ENCODE measurements at regions not wholly inside any gene's neighbourhood (a gene's known extent, or its start where the extent isn't known, plus 50 kb on each side); places are given as distances from the start of the nearest gene placed in this dataset.
"Not testable (repeated sequence)": the region's sequence is repeated elsewhere in the genome, so short reads cannot be mapped to it uniquely, and the experiment has no call there.

DNA sequence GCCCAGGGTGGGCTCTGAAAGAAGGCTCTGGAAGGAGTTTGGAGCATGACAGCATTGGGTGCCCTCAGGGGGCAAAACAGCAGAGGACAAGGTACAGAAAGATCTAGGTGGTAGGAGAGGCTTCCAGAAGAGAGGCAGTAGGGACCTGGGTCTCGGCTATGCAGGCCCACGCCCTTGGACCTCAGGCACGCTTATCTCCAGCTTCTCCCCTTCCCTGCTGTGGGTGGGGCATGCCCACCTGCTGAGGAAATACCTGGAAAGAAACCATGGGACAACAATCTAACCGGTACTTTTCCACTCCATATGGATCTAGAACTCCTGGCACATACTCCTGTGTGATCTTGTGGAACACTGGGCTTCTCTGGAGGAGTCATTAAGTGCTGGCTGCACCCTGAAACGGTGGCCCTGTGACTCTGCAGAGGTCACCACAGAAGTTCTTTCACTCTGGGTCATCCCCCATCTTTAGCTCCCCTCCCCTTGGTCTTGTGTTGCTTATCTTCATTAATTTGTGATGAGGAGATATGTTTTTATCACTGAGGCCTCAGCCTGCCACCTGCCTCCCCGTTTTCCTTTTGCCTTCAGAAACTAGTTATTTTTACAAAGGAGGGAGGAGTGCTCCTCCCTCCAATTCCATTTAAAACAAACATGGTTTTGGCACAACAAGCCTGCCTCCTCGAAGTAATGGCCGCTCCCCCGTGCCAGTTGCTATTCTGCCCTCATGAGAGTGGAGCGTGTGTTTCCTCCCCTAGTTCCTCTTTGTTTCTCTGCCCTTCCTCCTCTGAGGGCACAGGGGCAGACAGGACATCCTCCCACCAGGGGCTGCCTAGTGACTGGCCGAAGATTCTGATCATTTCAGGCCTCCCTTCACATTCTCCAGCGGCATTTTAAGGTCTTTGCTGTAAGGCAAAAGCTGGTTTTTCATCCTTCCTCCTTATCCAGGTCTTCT is 78.0 kb upstream of the ATP5PO start:
- no peak for DNase-seq

- not testable (repeated sequence) for DNase-seq
These were observed 76.8 kb upstream of the ATP5PO start for GRCh38 chr21:33992412-33992811.

- DNase-seq, result no peak
These were observed 75.5 kb upstream of the ATP5PO start for GRCh38 chr21:33991133-33991532.

GRCh38 chr21:33989440-33989839 is 73.8 kb upstream of the ATP5PO start:
- no peak for DNase-seq

- DNase-seq, result no peak
These were observed 72.8 kb upstream of the ATP5PO start for GRCh38 chr21:33988237-33989017.

- DNase-seq, result no peak
These were observed 71.9 kb upstream of the ATP5PO start for GRCh38 chr21:33987461-33987860.

DNA sequence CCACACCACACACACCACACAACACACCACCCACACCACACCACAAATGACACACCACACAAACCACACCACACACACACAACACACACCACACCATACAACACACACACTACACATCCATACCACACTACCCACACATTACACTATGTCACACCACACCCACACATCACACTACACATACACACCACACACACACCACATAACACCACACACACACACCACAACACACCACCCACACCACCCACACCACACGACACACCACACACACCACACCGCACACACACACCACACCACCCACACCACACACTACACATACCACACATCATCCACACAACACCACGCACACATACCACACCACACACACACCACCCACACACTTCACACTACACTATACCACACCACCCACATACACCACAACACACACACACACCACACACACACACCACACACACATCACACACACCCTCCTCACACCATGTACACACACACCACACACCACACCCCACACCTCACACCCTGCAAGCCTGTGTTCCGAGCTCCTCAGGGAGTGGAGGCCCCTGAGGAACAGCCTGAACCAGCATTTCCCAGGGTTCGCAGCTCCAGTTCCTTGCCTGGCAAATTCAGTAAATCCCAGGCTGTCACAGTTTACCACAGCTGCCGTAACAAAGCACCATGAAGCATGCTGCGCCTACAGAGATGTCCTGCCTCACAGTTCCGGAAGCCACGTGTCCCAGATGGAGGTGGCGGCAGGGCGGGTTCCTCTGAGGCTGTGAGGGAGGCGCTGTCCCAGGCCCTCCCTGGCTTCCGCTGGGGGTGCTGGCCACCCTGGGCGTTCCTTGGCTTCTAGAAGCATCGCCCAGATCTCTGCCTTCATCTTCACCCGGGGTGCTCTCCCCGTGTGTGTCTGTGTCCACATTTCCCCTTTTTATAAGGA is 69.8 kb upstream of the ATP5PO start:
- DNase-seq, result no peak

DNA sequence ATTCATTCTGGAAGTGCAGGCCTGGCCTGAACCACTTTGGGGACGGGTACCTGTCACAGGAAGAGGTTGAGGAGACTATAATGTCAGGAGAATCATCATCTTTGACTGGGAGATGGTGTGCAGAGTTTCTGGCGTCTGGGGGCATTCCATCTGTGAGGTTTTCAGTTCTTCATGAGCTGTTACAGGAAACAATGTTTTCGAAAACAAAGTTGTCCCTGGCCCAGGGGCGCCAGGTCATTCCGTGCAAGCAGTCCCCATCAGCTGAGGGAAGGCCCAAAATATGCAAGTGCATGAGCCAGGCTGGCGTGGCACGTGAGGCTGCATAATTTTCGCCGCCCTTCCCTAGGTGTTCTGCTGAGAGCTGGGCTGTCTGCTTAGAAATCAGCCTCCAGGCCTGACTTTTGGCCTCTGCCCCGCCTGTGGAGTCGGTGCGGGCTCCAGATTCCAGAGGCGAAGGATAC is 68.4 kb upstream of the ATP5PO start:
- no peak for DNase-seq

GRCh38 chr21:33981391-33982101 is 65.9 kb upstream of the ATP5PO start:
- no peak for DNase-seq

GRCh38 chr21:33980276-33980916 is 64.8 kb upstream of the ATP5PO start:
- no peak for DNase-seq

GRCh38 chr21:33978585-33978984 is 63.0 kb upstream of the ATP5PO start:
- DNase-seq, result no peak

- DNase-seq, result no peak
These were observed 62.2 kb upstream of the ATP5PO start for GRCh38 chr21:33977721-33978369.

GRCh38 chr21:33977017-33977720 is 61.6 kb upstream of the ATP5PO start:
- no peak for DNase-seq

- DNase-seq, result no peak
These were observed 60.7 kb upstream of the ATP5PO start for GRCh38 chr21:33976082-33977016.

- DNase-seq, result no peak
These were observed 60.0 kb upstream of the ATP5PO start for GRCh38 chr21:33975548-33976081.

DNA sequence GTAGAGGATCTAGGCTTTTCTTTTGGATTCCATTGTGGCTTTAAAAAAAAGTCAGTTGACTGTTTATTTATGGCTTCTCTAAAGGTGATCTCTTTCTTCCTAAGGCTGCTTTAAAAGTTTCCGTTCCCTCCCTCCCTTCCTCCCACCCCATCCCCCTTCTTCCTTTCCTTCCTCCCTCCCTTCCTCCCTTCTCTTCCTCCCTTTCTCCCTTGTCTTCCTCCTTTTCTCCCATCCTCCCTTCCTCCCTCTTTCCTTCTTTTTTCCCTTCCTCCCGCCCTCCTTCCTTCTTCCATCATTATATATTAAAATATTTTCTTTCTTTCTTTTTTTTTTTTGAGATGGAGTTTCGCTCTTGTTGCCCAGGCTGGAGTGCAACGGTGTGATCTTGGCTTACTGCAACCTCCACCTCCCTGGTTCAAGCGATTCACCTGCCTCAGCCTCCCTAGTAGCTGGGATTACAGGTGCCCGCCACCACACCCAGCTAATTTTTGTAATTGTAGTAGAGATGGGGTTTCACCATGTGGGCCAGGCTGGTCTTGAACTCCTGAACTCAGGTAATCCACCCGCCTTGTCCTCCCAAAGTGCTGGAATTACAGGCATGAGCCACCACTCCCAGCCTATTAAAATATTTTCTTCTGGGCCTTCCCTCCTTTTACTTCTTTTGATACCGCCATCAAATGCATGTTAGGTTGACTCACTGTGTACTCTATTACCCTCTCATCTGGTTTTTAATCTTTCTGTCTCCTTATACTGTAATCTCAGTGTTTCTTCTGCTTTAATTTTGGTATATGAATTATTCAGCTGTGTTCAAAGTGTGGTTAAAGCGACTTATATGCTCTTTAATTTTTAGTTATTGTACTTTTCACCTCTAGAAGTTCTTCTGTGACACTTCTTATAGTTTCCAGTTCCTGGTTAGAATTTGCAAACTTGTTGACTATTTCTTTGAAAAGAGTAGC is 59.2 kb upstream of the ATP5PO start:
- no peak for DNase-seq

- DNase-seq, result no peak
These were observed 57.7 kb upstream of the ATP5PO start for GRCh38 chr21:33973268-33973667.

DNA sequence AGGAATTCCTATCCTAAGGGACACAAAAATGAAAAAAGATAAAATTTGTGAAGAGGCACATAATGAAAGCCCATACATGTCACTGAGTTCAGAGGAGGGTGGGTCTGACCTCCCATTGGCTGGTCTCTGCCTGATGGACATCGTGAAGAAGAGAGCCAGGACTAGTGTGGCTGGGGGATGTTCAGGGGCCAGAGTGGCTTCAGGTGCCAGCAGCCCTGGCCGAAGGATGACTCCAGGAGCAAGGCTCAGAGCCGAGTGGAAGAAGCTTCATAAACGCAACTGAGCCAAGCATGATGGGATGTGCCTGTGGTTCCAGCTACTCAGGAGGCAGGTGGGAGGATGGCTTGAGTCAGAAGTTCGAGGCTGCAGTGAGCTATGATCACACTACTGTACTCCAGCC is 56.9 kb upstream of the ATP5PO start:
- no peak for DNase-seq

All from DMS79 (cell line).